K562 (cell line): ENCODE measurements at regions not wholly inside any gene's neighbourhood (a gene's known extent, or its start where the extent isn't known, plus 50 kb on each side); places are given as distances from the start of the nearest gene placed in this dataset.

Experiments
- ATAC-seq: fragments of 200-7000 bp; cut with Tn5 transposase; 3 replicates; pipeline ENCODE4 v1.9.1; 2020; ENCODE audit warnings: moderate library complexity
- BruUV-seq: library from RNA; stranded (reverse); fragments of 400-500 nt; replicated peaks from 2 replicates; lab custom pipeline; 2021; lab: Mats Ljungman, UMichigan
- CTCF ChIA-PET: fragments of 300-600 bp; formaldehyde crosslinking; extraction: SDS; loops from one replicate; lab custom pipeline; 2021; ENCODE audit warnings: low intra/inter-chr PET ratio; lab: Yijun Ruan, JAX
- POLR2A ChIA-PET: fragments of 300-600, 350-650 bp; sonication (Branson Sonifier 250); formaldehyde crosslinking; extraction: SDS; loops from one replicate; lab custom pipeline; 2021; ENCODE audit warnings: antibody characterized with exemption, inconsistent platforms; lab: Yijun Ruan, JAX
- DNase-seq, 4 experiments: peaks; one replicate each; pipeline versions ENCODE4 v3.0.0 to v3.0.0-alpha.2; 2011 to 2018; ENCODE audit warnings: low spot score in 3 of 4, mixed read lengths in 3 of 4; ENCODE audit errors: extremely low read depth in 1 of 4
- FAIRE-seq: peaks from 2 replicates; lab custom pipeline; 2011; peaks lifted over from hg19 to GRCh38; lab: Jason Lieb, UNC
- H2AFZ ChIP-seq: 2 replicates; pipeline ENCODE4 v1.6.0; 2011; ENCODE audit warnings: low read depth, low read length, control low read depth, inconsistent platforms
- H3K27ac ChIP-seq: fragments of 200-600 bp; 3 replicates; pipeline ENCODE4 v1.8.0; 2011; ENCODE audit warnings: low read depth, mild to moderate bottlenecking, control low read depth, inconsistent platforms, low read length, moderate library complexity, mixed read lengths; ENCODE audit errors: extremely low read depth
- H3K27me3 ChIP-seq, 2 experiments: fragments of 300-600 bp in 1 of 2; 2 replicates in 1 of 2; 3 replicates in 1 of 2; pipeline versions ENCODE4 v1.6.0 to v1.8.0; 2011; ENCODE audit warnings: inconsistent platforms in 2 of 2, low read length in 2 of 2, mild to moderate bottlenecking in 1 of 2, mixed read lengths in 1 of 2, moderate library complexity in 1 of 2; ENCODE audit not compliant: control insufficient read depth in 2 of 2, insufficient read depth in 2 of 2
- H3K36me3 ChIP-seq: fragments of 300-600 bp; 3 replicates; pipeline ENCODE4 v1.8.0; 2011; ENCODE audit warnings: mild to moderate bottlenecking, low read length, inconsistent platforms; ENCODE audit not compliant: control insufficient read depth, insufficient read depth
- H3K4me1 ChIP-seq, 2 experiments: fragments of 200-600 bp in 1 of 2; replicated peaks in 1 of 2; 2 replicates in 1 of 2; 3 replicates in 1 of 2; pipeline versions ENCODE4 v1.5.1 to v1.8.0; 2011; ENCODE audit warnings: inconsistent platforms in 2 of 2, low read length in 2 of 2, mild to moderate bottlenecking in 1 of 2, mixed read lengths in 1 of 2, moderate library complexity in 1 of 2; ENCODE audit not compliant: control insufficient read depth in 2 of 2, insufficient read depth in 2 of 2
- H3K4me2 ChIP-seq: 2 replicates; pipeline ENCODE4 v1.6.1; 2011; ENCODE audit warnings: low read length, control low read depth, inconsistent platforms, mixed read lengths; ENCODE audit not compliant: insufficient read depth
- H3K4me3 ChIP-seq: fragments of 200-600 bp; sonication (generic), shearing (Covaris generic); 2 replicates; pipeline ENCODE4 v1.5.1; 2016; ENCODE audit warnings: control low read depth, inconsistent platforms
- H3K79me2 ChIP-seq: fragments of 200-600 bp; 3 replicates; pipeline ENCODE4 v1.8.0; 2011; ENCODE audit warnings: low read length, inconsistent platforms; ENCODE audit not compliant: control insufficient read depth, insufficient read depth
- H3K9ac ChIP-seq, 2 experiments: 2 replicates each; pipeline versions ENCODE4 v1.6.0 to v1.6.1; 2011; ENCODE audit warnings: low read depth in 2 of 2, low read length in 2 of 2, control low read depth in 1 of 2, inconsistent platforms in 1 of 2, mild to moderate bottlenecking in 1 of 2, mixed read lengths in 1 of 2; ENCODE audit not compliant: insufficient read depth in 1 of 2
- H3K9me1 ChIP-seq: one replicate; pipeline ENCODE4 v1.6.0; 2011; ENCODE audit warnings: inconsistent platforms, mild to moderate bottlenecking, low read length, moderate library complexity; ENCODE audit not compliant: control insufficient read depth, insufficient read depth
- H3K9me3 ChIP-seq: replicated peaks from 2 replicates; pipeline ENCODE4 v1.5.1; 2011; ENCODE audit warnings: low read depth, low read length, inconsistent platforms; ENCODE audit not compliant: control insufficient read depth, insufficient read depth
- H4K20me1 ChIP-seq: replicated peaks from 2 replicates; pipeline ENCODE4 v1.6.1; 2011; ENCODE audit warnings: low read length, inconsistent platforms, mixed read lengths; ENCODE audit not compliant: control insufficient read depth, insufficient read depth
- EGR1 ChIP-seq: fragments of 450-650 bp; conservative IDR thresholded peaks from 2 replicates; pipeline ENCODE4 v1.6.1; 2017; ENCODE audit warnings: mild to moderate bottlenecking
- HNRNPUL1 ChIP-seq: fragments of 200-400 bp; formaldehyde crosslinking; IDR thresholded peaks from 2 replicates; pipeline ENCODE4 v1.6.1; 2017; ENCODE audit warnings: low read length
- MLLT1 ChIP-seq, 2 experiments: fragments of 450-650 bp; IDR thresholded peaks; 2 replicates each; pipeline ENCODE4 v1.6.1; 2016
- MTA1 ChIP-seq: fragments of 450-650 bp; IDR thresholded peaks from 2 replicates; pipeline ENCODE4 v1.6.1; 2017; ENCODE audit warnings: borderline replicate concordance
- PKNOX1 ChIP-seq: fragments of 450-650 bp; IDR thresholded peaks from 2 replicates; pipeline ENCODE4 v1.6.1; 2016
- RB1 ChIP-seq: fragments of 450-650 bp; IDR thresholded peaks from 2 replicates; pipeline ENCODE4 v1.6.1; 2017; ENCODE audit warnings: low read depth, mild to moderate bottlenecking
- TRIM24 ChIP-seq, 2 experiments: fragments of 450-650 bp; IDR thresholded peaks; 2 replicates each; pipeline ENCODE4 v1.6.1; 2016
- ZNF263 ChIP-seq: sonication (generic); formaldehyde crosslinking; IDR thresholded peaks from 2 replicates; pipeline ENCODE4 v1.8.0; 2022; ENCODE audit warnings: mild to moderate bottlenecking, missing genetic modification reagents, borderline replicate concordance
- ZNF274 ChIP-seq: IDR thresholded peaks from 2 replicates; pipeline ENCODE4 v1.6.1; 2011; ENCODE audit warnings: low read depth, mild to moderate bottlenecking, low read length, moderate library complexity, borderline replicate concordance
- ZNF311 ChIP-seq: fragments of 250-450 bp; sonication (Bioruptor Pico); IDR thresholded peaks from 2 replicates; pipeline ENCODE4 v1.4.0; 2020; ENCODE audit warnings: mild to moderate bottlenecking, moderate library complexity
- ZNF316 ChIP-seq: fragments of 450-650 bp; IDR thresholded peaks from 2 replicates; pipeline ENCODE4 v1.6.1; 2016
- ZNF75A ChIP-seq: fragments of 450-650 bp; formaldehyde crosslinking; IDR thresholded peaks from 2 replicates; pipeline ENCODE4 v1.4.0; 2020; ENCODE audit warnings: mild to moderate bottlenecking
- WGBS: fragments of 100-300 bp; shearing (Covaris generic); methylation state at CpG from one replicate; pipeline ENCODE4 v1.1.6; 2016; ENCODE audit warnings: low coverage, mixed read lengths; ENCODE audit not compliant: insufficient coverage; ENCODE audit errors: missing lambda C conversion rate; 5-methylcytosine and 5-hydroxymethylcytosine counted together
- in situ Hi-C: fragments of 300-500 bp; cut with MboI; formaldehyde crosslinking; loops from 4 replicates; pipeline ENCODE4 v1.15.0; 2018; ENCODE audit warnings: inconsistent platforms, mixed read lengths
- intact Hi-C: fragments of 100-400 bp; cut with micrococcal nuclease; formaldehyde crosslinking; loops from 2 replicates; pipeline ENCODE4 v1.14.2; 2022

GRCh38 chr11:90874986-90875385 lies 652.1 kb upstream of the CHORDC1 start:
- POLR2A ChIA-PET: no interaction called here
- no TSS peak for BruUV-seq
- H3K4me1 ChIP-seq: no peaks in the 10 kb centered on the region
- WGBS: 0% methylated on average over 1 of the region's 1 CpG
- H3K36me3 ChIP-seq: no peaks in the 10 kb centered on the region
- no peak overlapping the region for H3K4me3 ChIP-seq
- no peaks in the 10 kb centered on the region for H3K79me2 ChIP-seq
- CTCF ChIA-PET: no interaction called here
- no peaks in the 10 kb centered on the region for H4K20me1 ChIP-seq
- H3K4me2 ChIP-seq: no peak overlapping the region
- no peak overlapping the region for H2AFZ ChIP-seq
- H3K27me3 ChIP-seq: no peaks in the 10 kb centered on the region
- no peak for FAIRE-seq
- in situ Hi-C loops: no loop called here
- H3K9me1 ChIP-seq: no peaks in the 10 kb centered on the region
- no peak for ATAC-seq
- intact Hi-C loops: no loop called here
- DNase-seq: no peak
- no peak overlapping the region for H3K27ac ChIP-seq
- H3K9ac ChIP-seq: no peak overlapping the region
- TF ChIP-seq ZNF274 (no peak), TRIM24 (IDR thresholded peaks at IDR 0.05) (no peak), ZNF263 (no peak), PKNOX1 (no peak), EGR1 (no peak), MTA1 (no peak), ZNF311 (no peak), HNRNPUL1 (no peak), RB1 (no peak), MLLT1 (IDR thresholded peaks at IDR 0.05) (no peak), ZNF75A (CRISPR knock-in tag) (no peak), ZNF316 (no peak)
- H3K9me3 ChIP-seq: no peaks in the 10 kb centered on the region
